Lower lobe of right lung (tissue), 2 donors: ENCODE measurements at regions not wholly inside any gene's neighbourhood (a gene's known extent, or its start where the extent isn't known, plus 50 kb on each side); places are given as distances from the start of the nearest gene placed in this dataset.

Source experiments
- ATAC-seq, 2 donors: fragments of 200-7000 bp; cut with Tn5 transposase; one replicate each; pipeline ENCODE4 v1.9.1; 2020 to 2022; ENCODE audit warnings: mild to moderate bottlenecking in 2 of 2, moderate library complexity in 2 of 2
- DNase-seq: peaks from one replicate; pipeline ENCODE4 v3.0.0-alpha.2; 2020
- H3K27ac ChIP-seq: fragments of 200-600 bp; one replicate; pipeline ENCODE4 v1.8.0; 2022
- H3K27me3 ChIP-seq: fragments of 200-600 bp; one replicate; pipeline ENCODE4 v1.8.0; 2022; ENCODE audit warnings: low read depth
- H3K36me3 ChIP-seq: fragments of 200-600 bp; one replicate; pipeline ENCODE4 v1.8.0; 2022; ENCODE audit warnings: mild to moderate bottlenecking
- H3K4me1 ChIP-seq: fragments of 200-600 bp; one replicate; pipeline ENCODE4 v1.8.0; 2022
- H3K4me3 ChIP-seq: fragments of 200-600 bp; one replicate; pipeline ENCODE4 v1.8.0; 2022; ENCODE audit warnings: mild to moderate bottlenecking
- H3K9me3 ChIP-seq: fragments of 200-600 bp; one replicate; pipeline ENCODE4 v1.8.0; 2022
- intact Hi-C: fragments of 100-400 bp; cut with DNase I; formaldehyde crosslinking; loops from one replicate; pipeline ENCODE4 v1.11.0; 2022
- TF ChIP-seq, protein P1 (sequence below): fragments of 200-600 bp; IDR thresholded peaks from one replicate; pipeline ENCODE4 v1.8.0; 2022; ENCODE audit warnings: antibody characterized with exemption, mild to moderate bottlenecking
- donor health status: DM: no; HTN: yes; CAD: no; lungs with severe emphysema.

- intact Hi-C loops: no loop called here
- Histone ChIP-seq H3K27ac (no peak overlapping the region), H3K4me1 (peaks cover 15% of the 10 kb centered on the region), H3K36me3 (no peaks in the 10 kb centered on the region), H3K9me3 (no peaks in the 10 kb centered on the region), H3K4me3 (no peak overlapping the region), H3K27me3 (no peaks in the 10 kb centered on the region)
- DNase-seq (peak; percentile 46), ATAC-seq (peak; percentile 66 to 77)
- TF ChIP-seq, protein P1, sequence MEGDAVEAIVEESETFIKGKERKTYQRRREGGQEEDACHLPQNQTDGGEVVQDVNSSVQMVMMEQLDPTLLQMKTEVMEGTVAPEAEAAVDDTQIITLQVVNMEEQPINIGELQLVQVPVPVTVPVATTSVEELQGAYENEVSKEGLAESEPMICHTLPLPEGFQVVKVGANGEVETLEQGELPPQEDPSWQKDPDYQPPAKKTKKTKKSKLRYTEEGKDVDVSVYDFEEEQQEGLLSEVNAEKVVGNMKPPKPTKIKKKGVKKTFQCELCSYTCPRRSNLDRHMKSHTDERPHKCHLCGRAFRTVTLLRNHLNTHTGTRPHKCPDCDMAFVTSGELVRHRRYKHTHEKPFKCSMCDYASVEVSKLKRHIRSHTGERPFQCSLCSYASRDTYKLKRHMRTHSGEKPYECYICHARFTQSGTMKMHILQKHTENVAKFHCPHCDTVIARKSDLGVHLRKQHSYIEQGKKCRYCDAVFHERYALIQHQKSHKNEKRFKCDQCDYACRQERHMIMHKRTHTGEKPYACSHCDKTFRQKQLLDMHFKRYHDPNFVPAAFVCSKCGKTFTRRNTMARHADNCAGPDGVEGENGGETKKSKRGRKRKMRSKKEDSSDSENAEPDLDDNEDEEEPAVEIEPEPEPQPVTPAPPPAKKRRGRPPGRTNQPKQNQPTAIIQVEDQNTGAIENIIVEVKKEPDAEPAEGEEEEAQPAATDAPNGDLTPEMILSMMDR: no peak
These were observed 209.9 kb upstream of the ROPN1 start for GRCh38 chr3:124201786-124202185.

- peak; percentile 73 for ATAC-seq
- no peaks in the 10 kb centered on the region for H3K9me3 ChIP-seq
- no peaks in the 10 kb centered on the region for H3K27me3 ChIP-seq
- peak; percentile 48 for DNase-seq
- peaks cover 15% of the 10 kb centered on the region for H3K4me1 ChIP-seq
- no peaks in the 10 kb centered on the region for H3K36me3 ChIP-seq
- intact Hi-C loops: no loop called here
- no peak overlapping the region for H3K4me3 ChIP-seq
- H3K27ac ChIP-seq: no peak overlapping the region
- TF ChIP-seq, protein P1: no peak
These were observed 210.8 kb upstream of the ROPN1 start for GRCh38 chr3:124202754-124203153.

GRCh38 chr3:124203292-124203691 is 211.4 kb upstream of the ROPN1 start:
- Histone ChIP-seq H3K27me3 (no peaks in the 10 kb centered on the region), H3K27ac (no peak overlapping the region), H3K4me3 (no peak overlapping the region), H3K36me3 (no peaks in the 10 kb centered on the region), H3K4me1 (peaks cover 15% of the 10 kb centered on the region), H3K9me3 (no peaks in the 10 kb centered on the region)
- intact Hi-C loops: no loop called here
- no peak for ATAC-seq
- DNase-seq: no peak
- TF ChIP-seq, protein P1: no peak

DNA sequence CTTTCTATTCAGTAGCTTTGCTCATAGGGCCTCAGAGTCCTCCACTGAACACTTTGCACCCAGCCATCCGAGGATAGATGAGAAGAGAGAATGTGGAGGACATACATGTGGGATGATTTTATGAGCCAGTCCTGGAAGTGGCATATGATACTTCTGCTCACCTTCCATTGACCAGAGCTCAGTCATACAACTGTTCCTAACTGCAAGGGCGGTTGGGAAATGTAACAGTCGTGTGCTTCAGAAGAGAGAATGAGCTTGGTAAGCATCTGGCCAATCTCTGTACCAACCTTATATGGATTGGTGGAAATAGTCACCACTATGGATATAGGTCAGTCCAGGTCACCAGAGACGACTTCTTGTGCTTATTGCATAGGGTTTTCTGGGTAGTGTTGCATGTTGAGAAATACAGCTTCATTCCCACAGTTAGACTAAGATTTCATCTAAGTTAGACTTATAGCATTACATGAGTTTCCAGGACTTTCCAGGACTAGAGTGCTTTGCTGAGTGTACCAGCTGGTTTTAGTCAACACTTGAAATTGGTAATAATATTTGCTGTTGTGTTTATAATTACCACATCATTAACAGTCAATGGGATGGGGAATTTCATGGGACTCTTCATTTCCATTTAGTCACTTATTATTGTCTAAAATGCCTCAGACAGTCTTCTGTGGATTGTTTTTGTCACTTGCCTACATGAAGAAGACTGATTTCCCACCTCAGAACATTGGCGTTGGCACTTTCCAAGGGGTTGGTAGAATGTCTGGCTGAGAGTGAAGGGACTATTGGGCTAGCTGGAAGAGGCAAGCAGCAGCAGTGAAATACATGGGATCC is 214.5 kb upstream of the ROPN1 start:
- Histone ChIP-seq H3K27ac (no peak overlapping the region), H3K4me3 (no peak overlapping the region), H3K4me1 (peaks cover 15% of the 10 kb centered on the region), H3K36me3 (no peaks in the 10 kb centered on the region), H3K27me3 (no peaks in the 10 kb centered on the region), H3K9me3 (no peaks in the 10 kb centered on the region)
- ATAC-seq: no peak
- DNase-seq: no peak
- TF ChIP-seq, protein P1: no peak
- intact Hi-C loops: no loop called here

GRCh38 chr3:124207077-124207476 is 215.2 kb upstream of the ROPN1 start:
- no peaks in the 10 kb centered on the region for H3K9me3 ChIP-seq
- peaks cover 15% of the 10 kb centered on the region for H3K4me1 ChIP-seq
- no peak overlapping the region for H3K27ac ChIP-seq
- H3K36me3 ChIP-seq: no peaks in the 10 kb centered on the region
- DNase-seq (no peak), ATAC-seq (no peak)
- H3K27me3 ChIP-seq: no peaks in the 10 kb centered on the region
- TF ChIP-seq, protein P1: no peak
- intact Hi-C loops: no loop called here
- no peak overlapping the region for H3K4me3 ChIP-seq
